ENCODE measurements at regions not wholly inside any gene's neighbourhood (a gene's known extent, or its start where the extent isn't known, plus 50 kb on each side); places are given as distances from the start of the nearest gene placed in this dataset.
"Not testable (repeated sequence)": the region's sequence is repeated elsewhere in the genome, so short reads cannot be mapped to it uniquely, and the experiment has no call there.

DNA sequence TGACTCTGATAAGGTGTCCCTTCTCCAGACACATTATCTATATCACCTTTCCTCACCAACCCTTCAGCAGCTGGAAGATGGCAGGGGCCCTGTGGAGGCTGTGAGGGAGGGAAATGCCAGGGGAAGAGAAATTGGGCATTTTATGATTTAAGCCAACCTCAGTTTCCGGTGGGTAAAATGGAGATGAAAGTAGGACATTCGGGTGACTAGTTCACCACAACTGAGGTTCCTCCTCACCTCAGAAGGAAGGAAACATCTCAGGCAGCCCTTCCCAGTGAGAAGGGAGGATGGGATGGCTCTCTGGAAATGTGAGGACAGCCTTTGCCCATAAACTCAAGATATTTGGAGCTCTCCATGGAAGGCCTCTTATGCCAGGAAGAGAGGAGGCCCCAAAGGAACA, 251.5 kb downstream of the MID1IP1 start:
- DNase-seq, result no peak

DNA sequence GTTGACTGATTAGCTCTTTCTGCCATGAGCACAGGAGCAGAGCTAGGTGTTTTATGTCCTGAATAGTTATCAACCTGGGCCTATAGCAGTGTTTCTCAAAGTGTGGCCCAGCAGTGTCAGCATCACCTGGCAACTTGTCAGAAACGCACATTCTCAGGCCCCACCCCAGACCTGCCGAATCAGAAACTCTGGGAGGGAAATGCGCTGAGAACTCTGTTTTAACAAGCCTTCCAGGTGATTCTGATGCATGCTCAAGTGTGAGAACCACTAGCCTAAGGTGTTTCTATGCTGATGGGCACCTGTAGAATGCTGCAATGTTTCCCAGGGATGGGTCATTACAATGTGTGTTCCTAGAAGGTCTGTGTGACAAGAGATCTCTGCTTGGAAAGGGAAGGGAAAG, 257.5 kb downstream of the MID1IP1 start:
- no peak for DNase-seq

DNA sequence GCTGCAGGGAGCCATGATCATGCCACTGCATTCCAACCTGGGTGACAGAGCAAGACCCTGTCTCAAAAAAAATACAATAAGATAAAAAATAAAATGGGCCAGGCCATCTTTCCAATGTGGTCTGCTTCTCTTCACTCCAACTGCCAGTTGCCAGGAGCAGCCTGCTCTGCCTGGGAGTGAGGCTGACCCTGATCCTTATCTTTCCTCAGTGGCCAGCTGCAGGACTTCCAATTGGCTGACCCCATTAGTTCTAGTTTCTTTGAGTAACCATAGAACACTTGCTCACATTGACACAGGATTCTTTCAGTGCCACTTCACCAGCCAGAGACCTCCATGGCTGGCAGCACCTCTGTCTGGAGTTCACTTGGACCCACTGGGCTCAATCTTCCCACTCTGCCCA, 258.6 kb downstream of the MID1IP1 start:
- no peak for DNase-seq

DNA sequence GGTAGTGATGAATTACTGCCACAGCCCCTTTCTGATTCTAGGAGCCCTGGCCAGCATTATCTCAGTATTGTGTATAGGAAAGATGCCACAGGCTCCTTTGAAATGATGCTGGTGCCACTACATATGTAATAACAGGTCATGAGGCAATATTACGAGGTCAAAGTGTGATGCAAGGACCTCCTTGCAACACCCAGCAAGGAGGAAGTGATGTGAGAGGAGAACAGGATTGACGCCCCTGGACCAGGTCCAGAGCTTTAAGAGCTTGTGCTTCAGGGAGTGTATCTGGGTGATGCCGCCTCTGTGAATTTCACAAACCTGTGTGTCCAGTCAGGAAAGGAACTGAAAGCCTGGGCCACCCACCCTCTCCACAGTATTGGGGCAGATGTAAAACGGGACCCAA, 261.8 kb downstream of the MID1IP1 start:
- no peak for DNase-seq

DNA sequence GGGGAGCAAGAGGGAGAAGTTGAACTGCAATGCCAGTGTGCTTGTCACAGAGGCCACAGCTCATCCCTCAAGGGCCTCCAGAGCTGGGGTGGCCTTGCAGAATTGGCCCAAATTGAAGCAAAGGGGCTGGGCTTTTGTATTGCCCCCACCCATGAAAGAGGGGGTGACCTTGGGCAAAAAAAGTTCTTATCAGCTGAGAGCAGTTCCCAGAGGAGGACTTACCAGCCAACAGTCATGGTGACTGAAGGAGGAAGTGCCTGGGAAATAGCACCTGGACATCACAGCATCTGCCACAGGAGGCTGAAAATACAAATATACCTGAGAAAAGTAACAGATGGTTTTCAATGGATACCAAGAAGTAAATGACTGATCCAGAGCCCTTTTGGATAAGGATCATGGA, 262.4 kb downstream of the MID1IP1 start:
- no peak for DNase-seq

DNA sequence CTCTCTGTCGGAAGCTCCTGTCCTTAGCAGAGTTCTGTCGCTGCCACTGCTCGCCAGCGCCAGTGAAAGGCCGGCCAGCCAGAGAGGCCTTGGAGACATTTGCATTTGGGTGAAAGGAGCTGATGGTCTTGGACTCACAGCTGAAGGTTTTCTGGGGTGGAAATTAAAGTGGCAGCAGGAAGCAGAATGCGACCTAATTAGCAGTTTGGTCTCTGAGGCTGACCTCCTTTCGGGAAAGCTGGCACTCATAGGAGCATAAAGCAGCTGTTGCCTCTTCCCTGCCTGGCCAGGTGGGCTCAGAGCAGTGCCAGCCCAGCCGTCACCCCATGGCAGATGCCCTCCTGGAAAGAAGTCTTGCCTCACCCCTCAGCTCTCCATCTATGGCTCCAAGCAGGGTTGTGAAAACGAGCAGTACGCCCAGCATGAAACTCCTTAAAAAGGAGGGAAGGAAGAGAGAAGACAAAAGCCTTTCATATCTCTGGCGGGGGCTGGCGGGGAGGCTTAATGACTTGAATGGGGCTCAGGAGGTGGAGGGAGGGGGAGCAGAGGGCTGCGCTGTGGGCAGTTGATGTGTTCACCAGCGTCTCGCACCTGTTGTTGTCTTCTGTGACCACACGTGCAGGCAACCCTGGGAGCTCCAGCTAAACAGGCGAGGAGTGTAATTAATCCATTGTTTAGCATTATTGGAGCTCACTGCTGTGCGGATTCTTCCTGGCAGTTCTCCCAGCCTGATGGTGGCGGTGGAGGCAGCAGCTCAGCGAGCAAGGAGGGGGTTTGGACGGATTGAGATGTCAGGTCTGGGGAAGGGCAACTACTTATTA, 264.0 kb downstream of the MID1IP1 start:
- peak; percentile 53 for DNase-seq

DNA sequence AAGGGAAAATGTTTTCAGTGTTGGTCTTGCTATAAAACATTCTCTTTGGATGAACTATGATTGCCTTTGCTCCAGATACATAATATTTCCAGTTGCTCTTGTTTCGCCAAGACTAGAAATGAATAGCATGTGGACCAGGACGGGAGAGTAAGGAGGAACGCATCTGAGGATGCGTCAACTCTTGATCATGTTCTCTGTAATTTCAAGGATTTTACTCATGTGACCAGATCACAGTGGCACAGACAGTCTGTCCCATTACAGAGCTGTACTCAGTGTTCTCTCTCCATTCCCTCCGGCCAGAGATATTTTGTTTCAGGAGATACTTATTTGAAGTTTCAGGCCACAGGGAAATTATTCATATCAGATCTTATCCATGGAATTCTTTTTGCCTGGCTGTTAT, 266.6 kb downstream of the MID1IP1 start:
- no peak for DNase-seq

DNA sequence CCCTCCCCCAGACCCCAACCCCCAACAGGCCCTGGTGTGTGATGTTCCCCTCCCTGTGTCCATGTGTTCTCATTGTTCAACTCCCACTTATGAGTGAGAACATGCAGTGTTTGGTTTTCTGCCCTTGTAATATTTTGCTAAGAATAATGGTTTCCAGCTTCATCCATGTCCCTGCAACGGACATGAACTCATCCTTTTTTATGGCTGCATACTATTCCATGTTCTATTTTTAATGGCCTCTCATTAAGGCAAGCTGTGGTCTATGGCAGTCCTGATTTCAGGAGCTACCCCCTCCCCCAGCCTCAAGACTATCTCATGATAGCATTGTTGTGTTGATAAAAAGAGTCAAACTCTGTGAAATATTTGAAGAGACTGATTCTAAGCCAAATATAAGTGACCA, 267.4 kb downstream of the MID1IP1 start:
- DNase-seq, result not testable (repeated sequence)

DNA sequence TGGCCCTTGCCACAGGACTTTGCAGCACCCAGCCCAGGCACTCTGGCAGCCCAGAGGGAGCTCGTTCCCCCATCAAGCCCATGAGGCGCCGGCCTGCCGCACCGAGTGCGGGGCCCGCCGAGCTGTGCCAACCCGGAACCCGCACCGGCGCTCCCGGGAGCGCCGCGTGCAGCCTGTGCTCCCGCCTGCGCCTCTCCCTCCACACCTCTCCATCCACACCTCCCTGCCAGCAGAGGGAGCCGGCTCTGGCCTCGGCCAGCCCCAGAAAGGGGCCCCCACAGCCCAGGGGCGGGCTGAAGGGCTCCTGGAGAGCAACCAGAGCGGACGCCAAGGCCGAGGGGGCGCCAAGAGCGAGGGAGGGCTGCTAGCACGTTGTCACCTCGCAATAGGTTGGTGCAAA, 268.8 kb downstream of the MID1IP1 start:
- no peak for DNase-seq

DNA sequence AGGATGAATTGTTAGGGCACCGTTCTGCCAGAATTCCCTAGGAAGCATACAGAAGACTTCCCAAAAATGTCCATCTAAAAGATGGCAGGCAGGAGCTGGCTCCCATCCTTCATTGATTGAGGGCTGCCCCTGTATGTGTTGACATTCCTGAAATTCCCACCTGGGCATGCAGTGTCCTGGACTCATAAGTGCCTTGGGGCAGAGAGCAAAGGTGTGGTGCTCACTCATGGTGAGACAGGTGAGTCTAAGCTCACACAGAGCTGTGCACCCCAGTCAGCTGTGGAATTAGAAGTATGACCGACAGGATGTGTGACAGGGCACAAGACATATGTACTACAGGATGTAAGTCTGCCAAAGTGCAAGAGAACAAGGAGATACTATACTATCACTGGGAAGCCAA, 271.9 kb downstream of the MID1IP1 start:
- DNase-seq, result no peak

DNA sequence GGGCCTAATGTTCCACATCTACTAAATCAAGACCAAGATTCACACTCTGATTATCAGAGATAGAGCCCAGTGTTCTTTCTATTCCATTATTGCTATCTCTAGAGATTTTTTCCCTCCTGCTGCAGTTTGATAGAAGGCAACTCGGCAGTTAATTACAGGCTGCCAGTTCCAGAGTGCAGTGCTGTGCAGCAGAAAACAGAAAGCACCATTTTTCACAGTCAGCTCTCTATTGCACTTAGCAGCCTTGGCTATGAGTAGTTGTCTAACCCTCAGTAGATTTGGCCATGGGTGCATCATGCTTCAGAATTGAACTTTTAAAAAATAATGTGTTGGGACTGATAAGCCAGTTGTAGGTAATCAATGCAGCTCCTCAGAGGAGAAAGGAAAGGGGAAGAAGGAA, 295.3 kb downstream of the MID1IP1 start:
- DNase-seq, result peak; percentile 2

DNA sequence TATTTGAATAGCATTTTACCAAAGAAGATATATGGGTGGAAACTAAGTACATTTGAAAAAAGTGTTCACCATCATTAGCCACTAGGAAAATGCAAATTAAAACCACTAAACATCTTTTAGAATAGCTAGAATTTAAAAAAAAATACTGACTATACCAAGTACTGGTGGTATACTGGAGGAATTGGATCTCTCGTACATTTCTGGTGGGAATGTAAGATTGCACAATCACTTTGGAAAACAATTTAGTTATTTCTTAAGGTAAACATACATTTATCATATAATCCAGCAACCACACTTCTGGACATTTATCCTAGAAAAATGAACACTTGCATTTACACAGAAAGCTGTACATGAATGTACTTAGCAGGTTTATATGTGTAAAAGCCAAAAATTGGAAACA, 303.5 kb downstream of the MID1IP1 start:
- DNase-seq, result no peak

DNA sequence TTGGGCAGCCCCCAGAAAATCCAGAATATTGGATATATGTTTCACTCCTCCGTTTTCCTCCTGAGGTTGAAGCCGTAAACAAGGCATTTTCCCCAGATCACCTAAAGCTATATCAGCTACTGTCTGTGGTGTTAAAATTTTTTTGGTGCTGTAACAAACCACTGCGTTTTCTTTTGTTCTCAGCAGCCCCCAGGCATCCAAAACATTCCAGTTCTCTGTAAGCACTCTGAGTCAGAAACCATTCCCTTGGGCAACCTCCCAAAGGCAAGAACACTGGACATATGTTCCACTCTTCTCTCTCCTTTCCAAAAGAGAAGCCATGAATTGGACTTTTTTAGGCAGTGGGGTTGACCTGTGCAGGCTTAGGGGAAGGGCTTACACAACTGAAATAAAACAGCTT, 310.9 kb downstream of the MID1IP1 start:
- DNase-seq, result no peak

DNA sequence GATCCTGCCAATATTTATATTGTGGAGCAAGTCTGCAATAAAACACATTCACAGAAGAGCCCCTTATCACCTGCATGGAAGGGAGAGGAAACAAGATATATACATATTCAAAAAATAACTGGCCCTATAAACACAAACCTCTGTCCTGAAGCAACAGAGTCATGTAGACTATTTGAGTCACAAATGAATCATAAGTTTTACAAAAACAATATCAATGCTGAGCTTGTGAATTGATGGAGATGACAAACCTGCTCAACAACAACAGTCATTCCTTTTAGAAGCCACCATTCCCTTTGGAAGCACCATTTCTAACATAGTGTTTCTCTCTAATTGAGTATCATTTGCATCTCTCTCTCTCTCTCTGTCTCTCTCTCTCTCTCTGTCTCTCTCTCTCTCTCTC, 313.9 kb downstream of the MID1IP1 start:
- DNase-seq, result no peak

DNA sequence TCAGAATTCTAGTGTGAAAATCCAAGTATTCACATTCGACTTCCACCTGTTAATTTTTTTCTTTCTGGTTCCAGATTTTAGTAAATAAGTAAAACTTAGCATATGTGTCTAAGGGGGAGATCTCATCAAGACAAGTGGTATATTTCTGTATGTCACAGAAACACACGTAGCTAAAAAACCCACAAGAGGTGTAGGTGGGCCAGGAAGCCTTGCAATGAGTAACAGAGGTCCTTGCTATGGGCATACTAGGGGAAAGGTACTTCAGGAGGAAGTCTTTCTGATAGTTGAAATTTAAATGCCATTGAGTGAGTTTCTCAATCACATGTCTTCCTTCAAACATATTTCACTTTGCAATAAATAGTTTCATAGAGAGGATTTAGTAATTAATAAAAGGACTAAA, 315.8 kb downstream of the MID1IP1 start:
- DNase-seq, result no peak

DNA sequence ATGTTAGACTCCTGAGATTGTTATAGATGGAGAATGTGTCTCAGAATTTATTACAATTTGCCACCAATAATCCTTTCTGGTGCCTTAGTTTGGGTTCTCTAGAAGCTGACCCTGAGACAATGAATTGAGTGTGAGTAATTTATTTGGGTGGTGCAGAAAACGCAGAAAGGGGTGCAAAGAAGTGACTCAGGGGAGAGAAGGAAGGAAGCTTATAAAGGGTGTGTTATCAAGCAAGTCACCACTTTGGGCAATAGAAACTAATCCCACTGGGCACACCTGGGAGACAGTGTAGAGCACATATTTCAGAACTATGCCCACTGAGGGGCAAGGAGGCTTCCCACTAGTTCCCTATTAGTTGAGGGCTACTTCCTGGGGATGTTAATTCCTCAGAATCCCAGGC, 320.6 kb downstream of the MID1IP1 start:
- DNase-seq, result no peak

DNA sequence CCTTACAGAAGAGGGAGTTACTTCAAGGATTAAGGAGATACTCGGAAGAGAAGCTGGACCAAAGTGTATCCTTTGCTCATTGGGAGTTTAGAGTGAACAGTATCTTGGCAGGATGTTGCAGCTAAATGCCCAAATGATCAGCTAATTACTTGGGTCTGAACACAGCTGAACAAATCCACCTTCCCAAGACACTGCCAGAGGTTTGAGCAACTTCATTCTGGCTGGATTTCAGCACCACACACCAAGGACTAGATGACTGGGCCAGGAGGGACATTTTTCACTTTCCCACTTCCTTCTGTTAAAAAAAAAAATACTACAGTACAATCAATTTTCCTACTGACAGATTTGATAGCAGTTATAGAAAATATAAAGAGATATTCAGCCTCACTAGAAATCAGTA, 324.6 kb downstream of the MID1IP1 start:
- DNase-seq, result no peak

DNA sequence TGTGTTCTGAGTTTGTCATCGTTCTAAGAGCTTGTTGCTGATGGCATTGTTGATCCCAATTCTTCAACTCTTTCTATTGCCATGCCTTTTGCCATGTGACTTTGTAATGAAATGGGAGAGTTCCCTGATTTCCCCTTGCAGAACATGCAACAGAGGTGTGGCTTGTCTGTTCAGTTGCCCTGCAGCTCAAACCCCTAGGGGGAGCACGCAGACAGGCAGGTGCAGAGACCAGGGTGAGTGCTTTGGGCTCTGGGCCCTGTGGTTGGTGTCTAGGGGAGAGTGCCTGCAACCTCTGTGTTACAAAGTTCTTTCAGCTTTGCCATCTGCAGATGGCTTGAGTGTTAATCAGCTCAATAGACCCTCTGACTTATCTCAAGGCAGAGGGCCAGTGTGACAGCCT, 332.7 kb downstream of the MID1IP1 start:
- DNase-seq, result peak; percentile 8

DNA sequence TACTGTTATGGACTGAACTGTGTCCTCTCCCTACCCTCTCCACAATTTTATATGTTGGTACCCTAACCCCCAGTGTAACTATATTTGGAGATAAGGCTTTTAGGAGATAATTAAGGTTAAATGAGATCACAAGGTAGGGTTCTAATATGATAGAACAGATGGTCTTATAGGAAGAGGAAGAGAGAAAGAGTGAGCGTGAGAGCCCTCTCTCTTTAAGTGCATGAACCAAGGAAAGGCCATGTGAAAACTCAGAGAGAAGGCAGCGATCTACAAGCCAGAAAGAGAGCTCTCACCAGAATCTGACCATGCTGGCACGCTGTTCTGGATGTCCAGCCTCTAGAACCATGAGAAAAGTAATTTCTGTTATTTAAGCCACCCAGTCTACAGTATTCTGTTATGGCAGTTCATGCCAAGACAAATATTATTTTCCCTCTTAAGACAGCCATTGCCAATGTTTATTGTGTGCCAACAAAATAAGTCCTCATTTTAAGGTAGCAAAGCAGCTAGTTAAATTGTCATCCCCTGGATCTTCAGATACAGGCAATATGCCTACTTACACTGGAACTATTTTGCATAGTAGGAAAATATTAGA, 336.2 kb downstream of the MID1IP1 start:
- no peak for DNase-seq

DNA sequence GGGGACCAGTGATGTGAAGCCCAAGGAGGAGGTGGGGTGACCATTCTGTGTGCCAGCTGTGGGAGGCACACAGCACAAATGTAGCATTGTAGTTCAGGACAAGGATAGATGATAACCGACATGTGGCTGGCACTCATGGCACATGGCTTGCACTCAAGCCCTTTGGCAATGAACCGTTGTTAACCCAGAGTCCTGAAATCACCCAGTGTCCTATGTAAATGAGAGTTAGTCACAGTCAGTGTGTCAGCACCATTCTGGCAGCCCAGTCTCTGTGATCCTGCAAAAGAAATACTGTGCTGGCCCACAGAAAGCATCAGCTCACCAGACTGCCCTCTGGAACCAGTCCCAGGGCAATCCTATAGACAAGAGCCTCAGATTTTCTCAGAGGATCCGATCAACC, 339.3 kb downstream of the MID1IP1 start:
- DNase-seq, result no peak

DNA sequence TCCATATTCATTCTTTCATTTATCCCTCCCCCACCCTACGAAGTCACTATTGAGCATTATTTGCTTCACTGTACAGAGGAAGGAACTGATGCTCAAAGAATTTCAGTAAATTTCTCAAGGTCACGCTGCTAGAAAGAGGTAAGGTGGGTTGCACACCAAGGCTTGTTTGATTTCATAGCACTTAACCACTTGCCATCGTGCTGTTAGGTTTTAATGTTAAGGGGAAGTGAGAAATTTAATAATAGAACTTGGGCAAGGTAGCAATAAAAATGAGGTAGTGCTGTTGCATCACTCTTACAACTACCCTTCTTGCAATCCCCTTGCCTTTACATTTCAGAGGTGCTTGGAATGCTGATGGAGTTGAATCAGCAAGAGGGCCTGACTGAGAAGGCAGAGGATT, 343.1 kb downstream of the MID1IP1 start:
- no peak for DNase-seq

DNA sequence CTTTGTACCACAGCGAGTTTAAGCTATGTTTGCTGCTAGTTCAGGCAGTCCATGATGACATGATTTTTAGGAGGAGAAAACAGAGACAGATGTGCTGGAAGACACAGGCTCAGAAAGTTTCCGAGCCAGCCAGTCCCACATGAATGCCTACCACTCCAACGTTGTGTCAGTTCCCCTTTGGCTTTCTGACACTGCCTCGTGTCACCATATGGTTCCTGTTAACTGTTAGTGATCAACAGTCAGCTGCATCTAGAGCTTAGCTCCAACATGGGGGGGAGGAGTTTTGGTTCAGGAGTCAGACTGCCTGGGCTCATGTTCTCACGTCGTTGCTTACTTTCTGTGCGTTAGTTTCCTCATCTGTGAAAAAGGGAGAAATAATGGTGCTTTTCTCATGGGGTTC, 343.7 kb downstream of the MID1IP1 start:
- DNase-seq, result peak; percentile 57

DNA sequence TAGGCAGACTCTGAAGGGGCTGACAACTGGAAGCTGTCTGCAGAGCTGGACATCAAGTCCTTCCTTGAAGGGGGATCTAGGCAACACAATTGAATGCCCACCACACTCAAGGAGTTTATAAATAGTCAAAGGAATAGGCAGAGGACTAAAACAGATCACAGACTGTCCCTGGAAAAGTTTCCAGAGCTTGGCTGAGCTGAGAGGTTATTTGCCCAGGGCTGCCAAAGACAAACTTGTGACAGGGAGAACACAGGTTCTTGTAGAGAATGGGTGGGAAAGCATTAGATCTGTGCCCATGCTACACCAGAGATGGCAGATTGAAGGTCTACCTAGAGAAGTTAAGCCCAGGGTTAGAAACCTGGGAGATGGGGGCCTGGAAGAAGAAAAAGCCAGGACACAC, 344.6 kb downstream of the MID1IP1 start:
- no peak for DNase-seq

DNA sequence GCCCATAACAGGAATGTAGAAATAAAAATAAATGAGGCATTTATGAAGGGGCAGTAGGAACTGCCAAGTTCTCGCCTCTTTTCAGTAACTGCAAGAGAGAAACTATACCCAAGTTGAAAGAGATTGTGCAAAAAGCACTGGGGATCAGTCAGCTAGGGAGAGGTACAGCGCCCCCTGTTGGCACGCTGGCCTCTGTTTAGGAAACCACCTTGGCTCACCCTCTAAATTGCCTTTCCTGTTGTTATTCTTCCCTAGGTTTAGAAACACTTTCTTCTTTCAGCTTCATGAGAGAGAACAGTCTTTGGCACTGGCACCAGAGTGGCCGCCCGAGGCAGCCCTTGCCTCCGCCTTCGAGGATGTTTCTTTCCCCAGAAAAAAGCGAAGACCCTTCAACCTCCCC, 348.5 kb downstream of the MID1IP1 start:
- DNase-seq, result peak; percentile 78

DNA sequence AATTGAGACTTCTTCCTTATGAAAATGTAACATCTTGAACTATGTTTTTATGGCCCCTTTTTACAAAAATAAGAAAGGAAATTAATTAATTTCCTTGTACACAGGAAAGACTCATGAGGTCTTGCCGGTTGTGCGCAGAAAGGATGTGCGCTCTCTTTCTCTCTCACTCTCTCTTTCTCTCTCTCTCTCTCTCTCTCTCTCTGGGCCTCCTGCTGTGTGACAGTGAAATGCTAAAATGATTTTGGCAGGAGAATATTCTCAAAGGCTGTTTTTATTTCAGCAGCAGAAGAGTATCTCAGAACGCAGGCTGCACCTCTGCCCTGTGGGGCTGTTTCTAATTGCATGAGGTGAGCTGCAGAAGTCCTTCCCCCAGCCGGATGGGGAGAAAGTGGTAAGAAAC, 349.0 kb downstream of the MID1IP1 start:
- DNase-seq, result no peak
